Ovary (tissue), 3 donors: ENCODE measurements at regions not wholly inside any gene's neighbourhood (a gene's known extent, or its start where the extent isn't known, plus 50 kb on each side); places are given as distances from the start of the nearest gene placed in this dataset.

Experiments
- CTCF ChIP-seq, 3 donors: fragments of 450-650 bp in 2 of 3; fragments of 200-600 bp in 1 of 3; IDR thresholded peaks; one replicate each; pipeline versions ENCODE4 v1.5.1 to v1.8.0; 2016 to 2022; ENCODE audit warnings: antibody characterized with exemption in 3 of 3, mild to moderate bottlenecking in 1 of 3
- POLR2A ChIP-seq: fragments of 450-650 bp; IDR thresholded peaks from one replicate; pipeline ENCODE4 v1.6.1; 2017; ENCODE audit warnings: antibody characterized with exemption, mild to moderate bottlenecking, moderate library complexity
- donor health status: DM: no; HTN: no; CAD: no.

DNA sequence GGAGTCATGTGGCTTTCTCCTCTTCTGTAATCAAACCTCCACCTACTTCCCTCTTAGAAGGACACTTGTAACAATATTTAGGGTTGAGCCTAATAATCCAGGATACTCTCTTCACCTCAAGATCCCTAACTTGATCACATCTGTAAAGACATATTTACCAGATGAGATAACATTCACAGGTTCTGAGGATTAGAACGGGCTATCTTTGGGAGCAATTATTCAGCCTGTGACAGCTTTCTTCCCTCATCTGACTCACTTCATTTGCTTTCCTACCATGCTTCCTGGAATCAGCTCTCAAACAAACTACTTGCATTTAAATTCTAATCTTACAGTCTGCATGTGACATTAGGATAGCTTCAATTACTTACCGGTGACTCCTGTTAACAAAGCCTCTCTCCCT lies 133.5 kb upstream of the NDST3 start:
- TF ChIP-seq CTCF (IDR thresholded peaks at IDR 0.05): no peak
- no peak for TF ChIP-seq POLR2A
